Stimulated activated CD8-positive, alpha-beta memory T cell treated with anti-CD3 and anti-CD28 coated beads, Interleukin-7, amount 100 ng/mL, for 4 hours (primary cell): ENCODE measurements at regions not wholly inside any gene's neighbourhood (a gene's known extent, or its start where the extent isn't known, plus 50 kb on each side); places are given as distances from the start of the nearest gene placed in this dataset.
"Not testable (repeated sequence)": the region's sequence is repeated elsewhere in the genome, so short reads cannot be mapped to it uniquely, and the experiment has no call there.

Experiments used
- DNase-seq, 2 donors: peaks; one replicate each; pipeline ENCODE4 v3.0.0-alpha.2; 2020; ENCODE audit warnings: low read depth in 2 of 2

- DNase-seq: not testable (repeated sequence)
These were observed 56.2 kb upstream of the ZSCAN2 start for GRCh38 chr15:84544586-84544985.

DNA sequence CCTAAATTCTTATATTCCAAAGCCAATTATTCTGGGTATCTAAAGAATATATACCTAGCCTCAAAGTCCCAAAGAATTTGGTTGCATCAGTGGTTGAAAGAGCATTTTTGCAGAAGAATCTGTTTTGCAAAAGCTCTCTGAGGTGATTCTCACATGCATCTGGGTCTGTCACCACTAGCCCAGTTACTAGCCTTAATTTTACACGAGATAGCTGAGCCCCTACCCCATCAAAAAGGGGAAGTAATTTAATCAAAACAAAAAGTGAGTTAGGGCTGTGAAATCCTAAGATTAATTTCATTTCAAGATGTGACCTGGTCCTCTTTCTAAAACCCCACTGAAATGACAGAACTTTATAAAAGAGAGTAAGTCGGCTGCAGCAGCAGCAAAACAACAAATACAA, 53.7 kb upstream of the ZSCAN2 start:
- DNase-seq: not testable (repeated sequence)

DNA sequence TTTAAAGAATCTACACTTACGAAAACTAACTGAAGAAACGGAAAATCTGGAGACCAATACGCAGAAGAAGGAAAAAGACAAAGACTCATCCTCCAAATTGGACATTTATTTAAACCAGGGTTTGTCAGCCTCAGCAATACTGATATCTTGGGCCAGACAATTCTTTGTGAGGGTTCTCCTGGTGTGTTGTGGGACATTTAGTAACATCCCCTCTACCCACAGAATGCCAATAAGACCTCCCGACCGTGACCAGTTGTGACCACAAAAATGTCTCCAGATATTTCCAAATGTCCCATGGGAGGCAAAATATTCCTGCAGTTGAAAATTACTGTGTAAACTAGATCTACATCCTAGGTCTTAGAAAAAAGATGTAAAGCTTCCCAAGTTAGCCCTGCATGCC, 50.3 kb upstream of the ZSCAN2 start:
- DNase-seq: not testable (repeated sequence)
